H1 (cell line): ENCODE measurements at regions not wholly inside any gene's neighbourhood (a gene's known extent, or its start where the extent isn't known, plus 50 kb on each side); places are given as distances from the start of the nearest gene placed in this dataset.

Experiments used
- CTCF ChIA-PET: fragments of 300-600 bp; sonication (Branson Sonifier 250); formaldehyde crosslinking; loops from one replicate; lab custom pipeline; 2021; ENCODE audit not compliant: partially characterized antibody; lab: Charles Lee
- POLR2A ChIA-PET: fragments of 300-600 bp; sonication (Branson Sonifier 250); formaldehyde crosslinking; loops from one replicate; lab custom pipeline; 2021; ENCODE audit warnings: inconsistent platforms; ENCODE audit not compliant: partially characterized antibody; lab: Charles Lee
- DNase-seq, 2 experiments: peaks; one replicate each; pipeline versions ENCODE4 v3.0.0 to v3.0.0-alpha.2; 2010 to 2022; ENCODE audit warnings: low spot score in 2 of 2, low read depth in 1 of 2, mixed read lengths in 1 of 2
- FAIRE-seq: peaks from 2 replicates; lab custom pipeline; 2011; peaks lifted over from hg19 to GRCh38; lab: Jason Lieb, UNC
- H2AFZ ChIP-seq: 2 replicates; pipeline ENCODE4 v1.8.1; 2012; ENCODE audit warnings: low read length, inconsistent platforms
- H2AK5ac ChIP-seq: 2 replicates; pipeline ENCODE4 v1.6.1; 2013; ENCODE audit warnings: low read depth, low read length
- H2BK120ac ChIP-seq: replicated peaks from 2 replicates; pipeline ENCODE3; 2013; ENCODE audit warnings: low read depth, low read length, inconsistent platforms
- H2BK12ac ChIP-seq: 2 replicates; pipeline ENCODE4 v1.6.1; 2013; ENCODE audit warnings: low read depth, low read length
- H2BK15ac ChIP-seq: 2 replicates; pipeline ENCODE4 v1.6.1; 2013; ENCODE audit warnings: low read length
- H2BK20ac ChIP-seq: 2 replicates; pipeline ENCODE4 v1.6.1; 2013; ENCODE audit warnings: low read length
- H2BK5ac ChIP-seq: 2 replicates; pipeline ENCODE4 v1.6.1; 2013; ENCODE audit warnings: low read depth, low read length
- H3K14ac ChIP-seq: 2 replicates; pipeline ENCODE4 v1.6.1; 2013; ENCODE audit warnings: inconsistent platforms; ENCODE audit not compliant: insufficient read length
- H3K18ac ChIP-seq: 2 replicates; pipeline ENCODE4 v1.6.1; 2013; ENCODE audit warnings: low read length; ENCODE audit errors: extremely low read depth
- H3K23ac ChIP-seq: 2 replicates; pipeline ENCODE4 v1.6.1; 2013; ENCODE audit warnings: inconsistent platforms; ENCODE audit not compliant: insufficient read length
- H3K23me2 ChIP-seq: 2 replicates; pipeline ENCODE4 v1.6.1; 2013; ENCODE audit warnings: low read depth, low read length
- H3K27ac ChIP-seq: 2 replicates; pipeline ENCODE4 v1.6.1; 2011; ENCODE audit warnings: low read depth, low read length, inconsistent platforms
- H3K27me3 ChIP-seq, 4 experiments: replicated peaks in 1 of 4; 1 replicate in 1 of 4; 2 replicates in 3 of 4; pipeline versions ENCODE4 v1.6.1 to v1.8.1; 2011 to 2013; ENCODE audit warnings: low read length in 3 of 4, mild to moderate bottlenecking in 3 of 4, inconsistent platforms in 2 of 4, mixed read lengths in 2 of 4, moderate library complexity in 1 of 4; ENCODE audit not compliant: control insufficient read depth in 3 of 4, insufficient read depth in 3 of 4; ENCODE audit errors: extremely low read depth in 1 of 4
- H3K36me3 ChIP-seq, 4 experiments: 2 replicates each; pipeline versions ENCODE4 v1.6.1 to v1.8.1; 2011 to 2013; ENCODE audit warnings: mild to moderate bottlenecking in 4 of 4, low read length in 3 of 4, moderate library complexity in 2 of 4, control low read depth in 1 of 4, inconsistent platforms in 1 of 4; ENCODE audit not compliant: insufficient read depth in 4 of 4, control insufficient read depth in 2 of 4
- H3K4ac ChIP-seq: replicated peaks from 2 replicates; pipeline ENCODE3; 2013; ENCODE audit warnings: low read length, low read depth, mixed read lengths, inconsistent platforms; ENCODE audit not compliant: insufficient read length
- H3K4me1 ChIP-seq, 4 experiments: replicated peaks in 1 of 4; 1 replicate in 1 of 4; 2 replicates in 3 of 4; pipeline versions ENCODE4 v1.6.1 to v1.8.1; 2011 to 2013; ENCODE audit warnings: low read length in 3 of 4, inconsistent platforms in 2 of 4, mixed read lengths in 1 of 4; ENCODE audit not compliant: insufficient read depth in 4 of 4, control insufficient read depth in 3 of 4
- H3K4me2 ChIP-seq, 2 experiments: 2 replicates each; pipeline versions ENCODE4 v1.6.1 to v1.8.1; 2011 to 2013; ENCODE audit warnings: low read depth in 2 of 2, low read length in 2 of 2, control low read depth in 1 of 2, inconsistent platforms in 1 of 2, mild to moderate bottlenecking in 1 of 2; ENCODE audit not compliant: insufficient read depth in 1 of 2
- H3K4me3 ChIP-seq, 4 experiments: fragments of 200-600, 300-600 bp in 1 of 4; sonication (generic), shearing (Covaris generic), sonication (Bioruptor Twin) in 1 of 4; 2 replicates each; pipeline versions ENCODE4 v1.5.1 to v1.8.1; 2011 to 2016; ENCODE audit warnings: low read length in 4 of 4, low read depth in 3 of 4, control low read depth in 2 of 4, inconsistent platforms in 2 of 4, mild to moderate bottlenecking in 2 of 4, mixed read lengths in 1 of 4, moderate library complexity in 1 of 4; ENCODE audit not compliant: insufficient read depth in 2 of 4; ENCODE audit errors: extremely low read depth in 1 of 4
- H3K56ac ChIP-seq: replicated peaks from 2 replicates; pipeline ENCODE3; 2013; ENCODE audit warnings: low read depth, mild to moderate bottlenecking, mixed read lengths, low read length, inconsistent platforms; ENCODE audit not compliant: insufficient read length
- H3K79me1 ChIP-seq: 2 replicates; pipeline ENCODE4 v1.6.1; 2013; ENCODE audit warnings: low read depth, low read length, control low read depth
- H3K79me2 ChIP-seq, 2 experiments: 2 replicates each; pipeline versions ENCODE4 v1.6.1 to v1.8.1; 2012 to 2013; ENCODE audit warnings: low read length in 2 of 2, mild to moderate bottlenecking in 2 of 2, inconsistent platforms in 1 of 2; ENCODE audit not compliant: insufficient read depth in 2 of 2, control insufficient read depth in 1 of 2
- H3K9ac ChIP-seq, 4 experiments: replicated peaks in 1 of 4; 1 replicate in 1 of 4; 2 replicates in 3 of 4; pipeline versions ENCODE4 v1.6.1 to v1.8.1; 2011 to 2013; ENCODE audit warnings: low read depth in 3 of 4, low read length in 3 of 4, control low read depth in 2 of 4, mild to moderate bottlenecking in 2 of 4, moderate library complexity in 2 of 4, inconsistent platforms in 1 of 4; ENCODE audit errors: extremely low read depth in 1 of 4
- H3K9me3 ChIP-seq, 2 experiments: 2 replicates each; pipeline versions ENCODE4 v1.6.1 to v1.8.1; 2012 to 2013; ENCODE audit warnings: mild to moderate bottlenecking in 2 of 2, moderate library complexity in 2 of 2, control low read depth in 1 of 2, inconsistent platforms in 1 of 2, low read depth in 1 of 2, low read length in 1 of 2, mixed read lengths in 1 of 2; ENCODE audit not compliant: insufficient read depth in 2 of 2
- H4K20me1 ChIP-seq, 2 experiments: replicated peaks in 1 of 2; 2 replicates each; pipeline versions ENCODE3 to v1.8.1; 2011 to 2013; ENCODE audit warnings: inconsistent platforms in 2 of 2, low read length in 2 of 2, mild to moderate bottlenecking in 1 of 2; ENCODE audit not compliant: insufficient read depth in 2 of 2, control insufficient read depth in 1 of 2
- H4K5ac ChIP-seq: 2 replicates; pipeline ENCODE4 v1.6.1; 2013; ENCODE audit warnings: low read length, low read depth, mixed read lengths, inconsistent platforms; ENCODE audit not compliant: insufficient read length
- H4K8ac ChIP-seq: 2 replicates; pipeline ENCODE4 v1.8.0; 2013; ENCODE audit warnings: mild to moderate bottlenecking, moderate library complexity, low read length, inconsistent platforms; ENCODE audit not compliant: insufficient read depth; ENCODE audit errors: extremely low read depth
- H4K91ac ChIP-seq: replicated peaks from 2 replicates; pipeline ENCODE3; 2013; ENCODE audit warnings: low read length, mixed read lengths, inconsistent platforms; ENCODE audit not compliant: insufficient read length
- YY1 ChIP-seq: IDR thresholded peaks from 2 replicates; pipeline ENCODE4 v1.6.1; 2011; ENCODE audit warnings: low read depth, mild to moderate bottlenecking, low read length
- WGBS, 2 experiments: shearing (Covaris generic) in 1 of 2; methylation state at CpG; one replicate each; pipeline versions ENCODE4 v1.1.6 to v1.1.7; 2013 to 2015; ENCODE audit warnings: low lambda C conversion rate in 2 of 2, mixed read lengths in 2 of 2, inconsistent platforms in 1 of 2, low coverage in 1 of 2, missing lambda C conversion rate in 1 of 2; ENCODE audit not compliant: insufficient replicate concordance in 2 of 2, insufficient coverage in 1 of 2, insufficient read length in 1 of 2; ENCODE audit errors: extremely low coverage in 1 of 2, missing lambda C conversion rate in 1 of 2; 5-methylcytosine and 5-hydroxymethylcytosine counted together

GRCh38 chr5:23303836-23304235 is 203.6 kb upstream of the PRDM9 start:
- ChIA-PET CTCF (interaction anchor here (1.5 to 1.7 kb wide), 2 partner anchors 13 to 30 kb away, joined by 3 to 9 read pairs; no protein-coding TSS in a partner anchor), POLR2A (no interaction called here)
- no peaks in the 10 kb centered on the region for H3K27me3 ChIP-seq
- H3K4me3 ChIP-seq, result no peak overlapping the region
- H3K18ac ChIP-seq, result no peak overlapping the region
- no peak overlapping the region for H2BK20ac ChIP-seq
- H3K4me2 ChIP-seq, result no peak overlapping the region
- no peak overlapping the region for H4K91ac ChIP-seq
- no peak overlapping the region for H3K14ac ChIP-seq
- WGBS, 2 experiments, result 92% methylated on average over 18 of the region's 18 CpGs; no CpG with 5 or more reads in 1 of the 2 experiments
- H3K9me3 ChIP-seq, result 0 out of 4 replicates have a peak, but pooled peaks cover 0 to 3% of the 10 kb centered on the region in 2 experiments
- no peaks in the 10 kb centered on the region for H3K79me1 ChIP-seq
- no peak for DNase-seq
- no peak overlapping the region for H2BK5ac ChIP-seq
- no peaks in the 10 kb centered on the region for H4K20me1 ChIP-seq
- no peak for FAIRE-seq
- no peaks in the 10 kb centered on the region for H3K23me2 ChIP-seq
- no peak overlapping the region for H3K4ac ChIP-seq
- no peaks in the 10 kb centered on the region for H3K36me3 ChIP-seq
- no peak overlapping the region for H3K23ac ChIP-seq
- H3K79me2 ChIP-seq, result no peaks in the 10 kb centered on the region
- no peak overlapping the region for H3K56ac ChIP-seq
- H4K5ac ChIP-seq, result no peak overlapping the region
- H4K8ac ChIP-seq, result no peak overlapping the region
- no peak overlapping the region for H2AK5ac ChIP-seq
- no peaks in the 10 kb centered on the region for H3K4me1 ChIP-seq
- H2AFZ ChIP-seq, result no peak overlapping the region
- no peak overlapping the region for H2BK15ac ChIP-seq
- no peak overlapping the region for H3K27ac ChIP-seq
- H2BK12ac ChIP-seq, result no peak overlapping the region
- H3K9ac ChIP-seq, result no peak overlapping the region
- TF ChIP-seq YY1, result no peak
- no peak overlapping the region for H2BK120ac ChIP-seq
